ENCODE measurements at regions not wholly inside any gene's neighbourhood (a gene's known extent, or its start where the extent isn't known, plus 50 kb on each side); places are given as distances from the start of the nearest gene placed in this dataset.

GRCh38 chrX:100120956-100121355 lies 289.1 kb downstream of the PCDH19 start:
- no peak for DNase-seq

- DNase-seq = no peak
Observed at GRCh38 chrX:100098660-100099375, 311.3 kb downstream of the PCDH19 start.

- DNase-seq = no peak
Observed at GRCh38 chrX:100090931-100091330, 319.1 kb downstream of the PCDH19 start.

- DNase-seq = no peak
Observed at GRCh38 chrX:100089724-100090123, 320.3 kb downstream of the PCDH19 start.

GRCh38 chrX:100085846-100086245 lies 324.2 kb downstream of the PCDH19 start:
- DNase-seq = no peak

DNA sequence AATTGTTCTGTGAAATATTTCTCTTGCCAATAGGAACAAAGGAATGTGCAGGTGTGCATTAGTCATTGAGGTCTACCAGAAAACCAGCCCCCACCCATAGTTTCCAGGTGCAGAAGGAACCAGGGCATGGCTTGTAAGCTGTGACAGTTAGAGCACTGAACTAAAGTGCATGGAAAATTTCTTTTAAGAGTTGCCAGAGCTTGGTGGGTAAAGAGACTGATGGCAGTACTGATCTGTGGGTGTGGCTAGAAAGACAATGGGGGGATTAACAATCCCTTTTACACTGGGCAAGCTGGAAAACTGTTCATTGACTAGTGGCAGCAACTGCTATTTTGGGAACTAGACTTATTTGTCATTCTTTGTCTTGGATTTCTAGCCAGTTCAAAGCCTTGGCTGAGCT lies 326.9 kb downstream of the PCDH19 start:
- peak; percentile 8 for DNase-seq

DNA sequence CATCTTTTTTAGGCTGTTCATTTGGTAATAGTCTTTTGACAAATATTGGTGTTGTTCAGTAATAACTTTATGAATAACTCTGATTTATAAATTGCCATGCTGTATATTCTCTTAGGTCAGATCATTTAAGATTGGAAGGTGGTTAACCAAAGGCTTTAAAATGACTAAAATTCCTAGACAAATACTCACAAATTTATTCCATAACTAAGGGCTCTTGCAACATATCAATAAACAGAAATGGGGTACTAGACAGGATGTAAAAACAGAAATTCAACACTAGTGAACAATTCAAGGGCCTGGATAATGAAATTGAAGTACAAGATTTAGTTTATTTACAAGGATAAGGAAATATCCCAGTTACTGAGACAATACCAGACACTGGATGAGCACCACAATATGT lies 328.6 kb downstream of the PCDH19 start:
- DNase-seq = no peak

- no peak for DNase-seq
Observed at GRCh38 chrX:100076031-100076430, 334.0 kb downstream of the PCDH19 start.

DNA sequence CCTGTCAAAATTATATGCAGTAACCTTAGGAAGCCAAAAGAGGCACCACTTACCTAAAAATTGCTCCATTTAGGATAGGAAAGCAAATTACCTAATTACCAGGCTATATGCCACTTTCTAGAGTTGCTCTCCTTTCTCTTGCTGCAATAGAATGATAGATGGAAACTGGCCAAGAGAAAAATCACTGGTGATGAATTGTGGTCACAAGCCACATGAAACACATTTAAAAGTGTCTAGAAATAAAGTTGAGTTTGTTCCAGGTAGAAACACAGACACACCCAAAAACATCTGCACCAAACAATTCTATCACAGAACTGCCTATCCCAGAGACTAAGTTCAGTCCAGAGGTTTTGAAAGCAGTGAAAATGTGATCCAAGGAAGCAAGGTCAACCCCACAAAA lies 337.7 kb downstream of the PCDH19 start:
- DNase-seq = peak; percentile 1

- no peak for DNase-seq
Observed at GRCh38 chrX:100070334-100070849, 339.7 kb downstream of the PCDH19 start.

DNA sequence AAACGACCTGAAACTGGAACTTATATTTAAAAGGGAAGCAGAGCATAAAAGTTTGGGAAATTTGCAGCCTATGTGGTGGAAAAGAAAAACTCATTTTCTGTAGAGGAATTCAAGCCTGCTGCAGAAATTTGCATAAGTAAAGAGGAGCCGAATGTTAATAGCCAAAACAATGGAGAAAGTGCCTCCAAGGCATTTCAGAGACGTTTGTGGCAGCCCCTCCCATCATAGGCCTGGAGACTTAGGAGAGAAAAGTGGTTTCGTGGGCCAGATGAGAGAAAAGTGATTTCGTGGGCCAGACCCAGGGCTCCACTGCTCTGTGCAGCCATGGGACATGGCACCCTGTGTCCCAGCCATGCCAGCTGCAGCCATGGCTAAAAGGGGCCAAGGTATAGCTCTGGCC lies 361.9 kb downstream of the PCDH19 start:
- no peak for DNase-seq

Data from DMS53 (cell line).